Ovary (tissue), 7 donors: ENCODE measurements at regions not wholly inside any gene's neighbourhood (a gene's known extent, or its start where the extent isn't known, plus 50 kb on each side); places are given as distances from the start of the nearest gene placed in this dataset.

Source experiments
- DNase-seq, 5 donors: peaks; one replicate each; pipeline ENCODE4 v3.0.0-alpha.2; 2019 to 2020
- H3K27ac ChIP-seq, 2 donors: fragments of 200-600 bp; one replicate each; pipeline versions ENCODE4 v1.5.1 to v1.8.0; 2019 to 2022
- H3K27me3 ChIP-seq: fragments of 200-600 bp; one replicate; pipeline ENCODE4 v1.8.0; 2022
- H3K36me3 ChIP-seq: fragments of 200-600 bp; sonication (generic); one replicate; pipeline ENCODE4 v1.5.1; 2019
- H3K4me1 ChIP-seq: one replicate; pipeline ENCODE4 v1.8.1; 2013; ENCODE audit warnings: mild to moderate bottlenecking, moderate library complexity; ENCODE audit not compliant: insufficient read depth
- H3K4me3 ChIP-seq: fragments of 200-600 bp; sonication (generic); one replicate; pipeline ENCODE4 v1.5.1; 2017
- H3K9me3 ChIP-seq, 2 donors: fragments of 200-600 bp in 1 of 2; sonication (generic) in 1 of 2; one replicate each; pipeline versions ENCODE4 v1.5.1 to v1.8.1; 2013 to 2019; ENCODE audit warnings: mild to moderate bottlenecking in 1 of 2, moderate library complexity in 1 of 2
- CTCF ChIP-seq, 3 donors: fragments of 450-650 bp in 2 of 3; fragments of 200-600 bp in 1 of 3; IDR thresholded peaks; one replicate each; pipeline versions ENCODE4 v1.5.1 to v1.8.0; 2016 to 2022; ENCODE audit warnings: antibody characterized with exemption in 3 of 3, mild to moderate bottlenecking in 1 of 3
- EP300 ChIP-seq: sonication (generic); formaldehyde crosslinking; IDR thresholded peaks from one replicate; pipeline ENCODE4 v1.6.1; 2017; ENCODE audit warnings: antibody characterized with exemption
- POLR2A ChIP-seq: fragments of 450-650 bp; IDR thresholded peaks from one replicate; pipeline ENCODE4 v1.6.1; 2017; ENCODE audit warnings: antibody characterized with exemption, mild to moderate bottlenecking, moderate library complexity
- WGBS, 3 donors: extraction: QIAGEN DNeasy Blood & Tissue Kit in 1 of 3; methylation state at CpG; one replicate each; pipeline versions ENCODE4 v1.1.5 to v1.1.7; 2013 to 2017; 5-methylcytosine and 5-hydroxymethylcytosine counted together
- intact Hi-C, 4 donors: fragments of 100-400 bp; cut with DNase I; formaldehyde crosslinking; loops; one replicate each; pipeline versions ENCODE4 v1.11.0 to v1.15.1; 2022 to 2023
- donor health status: DM: no; HTN: no; CAD: no; lungs with moderate emphysema.
- donor health status: DM: no; HTN: no; CAD: no.
- donor health status: Bipolar disorder and iron deficiency.
- donor health status: DM: no; HTN: no; CAD: no.
- donor health status: DM: yes; HTN: yes; CAD: no.

GRCh38 chr3:116920826-116921610 is 211.4 kb downstream of the TUSC7 start:
- DNase-seq: no peak
- Histone ChIP-seq H3K27me3 (no peaks in the 10 kb centered on the region), H3K4me1 (no peaks in the 10 kb centered on the region), H3K4me3 (no peak overlapping the region), H3K9me3 (no peaks in the 10 kb centered on the region), H3K36me3 (no peaks in the 10 kb centered on the region), H3K27ac (no peak overlapping the region)
- intact Hi-C loops: no loop called here
- WGBS, 3 donors: 57 to 73% (median 62%) methylated on average over 3 of the region's 3 CpGs
- no peak for TF ChIP-seq CTCF (IDR thresholded peaks at IDR 0.05)
- TF ChIP-seq POLR2A: no peak
- no peak for TF ChIP-seq EP300

- no peaks in the 10 kb centered on the region for H3K27me3 ChIP-seq
- H3K36me3 ChIP-seq: no peaks in the 10 kb centered on the region
- no peak overlapping the region for H3K27ac ChIP-seq
- H3K4me1 ChIP-seq: no peaks in the 10 kb centered on the region
- TF ChIP-seq POLR2A: no peak
- no peak for TF ChIP-seq CTCF (IDR thresholded peaks at IDR 0.05)
- no peak for TF ChIP-seq EP300
- intact Hi-C loops: no loop called here
- no peak for DNase-seq
- no peak overlapping the region for H3K4me3 ChIP-seq
- no peaks in the 10 kb centered on the region for H3K9me3 ChIP-seq
- 85 to 96% (median 92%) methylated on average over 4 of the region's 4 CpGs for WGBS, 3 donors
These were observed 218.3 kb downstream of the TUSC7 start for GRCh38 chr3:116927918-116928317.

GRCh38 chr3:116929505-116930222 is 220.1 kb downstream of the TUSC7 start:
- intact Hi-C loops: no loop called here
- no peaks in the 10 kb centered on the region for H3K36me3 ChIP-seq
- H3K9me3 ChIP-seq: no peaks in the 10 kb centered on the region
- DNase-seq: no peak
- no peaks in the 10 kb centered on the region for H3K27me3 ChIP-seq
- WGBS, 3 donors: 71 to 74% (median 73%) methylated on average over 3 of the region's 3 CpGs
- no peaks in the 10 kb centered on the region for H3K4me1 ChIP-seq
- no peak overlapping the region for H3K4me3 ChIP-seq
- no peak overlapping the region for H3K27ac ChIP-seq
- TF ChIP-seq CTCF (IDR thresholded peaks at IDR 0.05) (no peak), POLR2A (no peak), EP300 (no peak)

- no peak for DNase-seq
- Histone ChIP-seq H3K27ac (no peak overlapping the region), H3K4me1 (no peaks in the 10 kb centered on the region), H3K4me3 (no peak overlapping the region), H3K36me3 (no peaks in the 10 kb centered on the region), H3K27me3 (no peaks in the 10 kb centered on the region), H3K9me3 (no peaks in the 10 kb centered on the region)
- TF ChIP-seq EP300 (no peak), POLR2A (no peak), CTCF (IDR thresholded peaks at IDR 0.05) (no peak)
- intact Hi-C loops: no loop called here
- 78 to 85% (median 79%) methylated on average over 5 of the region's 5 CpGs for WGBS, 3 donors
These were observed 221.2 kb downstream of the TUSC7 start for GRCh38 chr3:116930786-116931185.
